GM21825 (cell line): ENCODE measurements at regions not wholly inside any gene's neighbourhood (a gene's known extent, or its start where the extent isn't known, plus 50 kb on each side); places are given as distances from the start of the nearest gene placed in this dataset.

Experiments used
- ATAC-seq: cut with Tn5 transposase; IDR thresholded peaks from one replicate; pipeline ENCODE4 v1.9.1; 2021; ENCODE audit warnings: mild to moderate bottlenecking, moderate library complexity; ENCODE audit not compliant: unreplicated experiment

- no peak for ATAC-seq
These were observed 335.8 kb upstream of the MKI67 start for GRCh38 chr10:128461991-128462390.

DNA sequence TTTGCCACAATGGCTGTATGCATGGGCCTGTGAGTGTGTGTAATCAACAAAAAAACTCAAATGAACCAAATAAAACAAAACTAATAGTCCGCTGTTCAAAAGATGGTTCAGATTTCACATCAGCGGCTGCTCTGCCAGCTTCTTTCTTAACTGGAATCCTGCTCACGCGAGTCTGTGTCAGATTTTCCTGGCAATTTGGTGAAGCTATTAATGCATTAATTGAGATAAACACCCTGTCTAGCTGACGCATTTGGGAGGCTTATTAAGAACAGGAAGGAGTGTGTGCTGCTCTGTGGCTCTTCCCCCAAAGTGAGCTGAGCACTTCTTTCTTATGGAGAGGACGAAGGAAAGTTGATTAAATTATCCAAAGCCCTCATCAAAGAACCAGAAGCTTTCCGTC lies 336.6 kb upstream of the MKI67 start:
- ATAC-seq: no peak

GRCh38 chr10:128463991-128464760 lies 338.0 kb upstream of the MKI67 start:
- ATAC-seq: no peak

GRCh38 chr10:128465697-128466096 lies 339.5 kb upstream of the MKI67 start:
- ATAC-seq: no peak

GRCh38 chr10:128466831-128467371 lies 340.7 kb upstream of the MKI67 start:
- ATAC-seq: no peak

DNA sequence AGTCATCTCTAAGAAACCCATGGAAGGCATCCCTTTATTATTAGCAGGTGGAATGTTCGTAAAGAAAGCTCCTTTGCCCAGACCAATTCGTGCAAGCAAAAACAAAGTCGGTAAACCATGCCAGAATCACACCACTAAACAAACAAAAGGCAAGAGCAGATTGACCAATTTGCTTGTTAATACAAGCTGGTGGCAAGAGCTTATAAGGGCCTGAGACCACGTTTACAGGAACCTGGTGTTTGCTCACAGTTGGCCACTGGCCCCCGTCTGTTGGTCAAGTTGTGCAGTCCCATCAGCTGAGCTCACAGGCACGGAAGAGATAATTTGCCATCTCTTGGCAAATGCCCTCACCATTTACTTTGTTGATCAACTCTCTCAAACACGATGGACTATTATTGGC lies 342.2 kb upstream of the MKI67 start:
- ATAC-seq: no peak

GRCh38 chr10:128469515-128469914 lies 343.3 kb upstream of the MKI67 start:
- no peak for ATAC-seq

DNA sequence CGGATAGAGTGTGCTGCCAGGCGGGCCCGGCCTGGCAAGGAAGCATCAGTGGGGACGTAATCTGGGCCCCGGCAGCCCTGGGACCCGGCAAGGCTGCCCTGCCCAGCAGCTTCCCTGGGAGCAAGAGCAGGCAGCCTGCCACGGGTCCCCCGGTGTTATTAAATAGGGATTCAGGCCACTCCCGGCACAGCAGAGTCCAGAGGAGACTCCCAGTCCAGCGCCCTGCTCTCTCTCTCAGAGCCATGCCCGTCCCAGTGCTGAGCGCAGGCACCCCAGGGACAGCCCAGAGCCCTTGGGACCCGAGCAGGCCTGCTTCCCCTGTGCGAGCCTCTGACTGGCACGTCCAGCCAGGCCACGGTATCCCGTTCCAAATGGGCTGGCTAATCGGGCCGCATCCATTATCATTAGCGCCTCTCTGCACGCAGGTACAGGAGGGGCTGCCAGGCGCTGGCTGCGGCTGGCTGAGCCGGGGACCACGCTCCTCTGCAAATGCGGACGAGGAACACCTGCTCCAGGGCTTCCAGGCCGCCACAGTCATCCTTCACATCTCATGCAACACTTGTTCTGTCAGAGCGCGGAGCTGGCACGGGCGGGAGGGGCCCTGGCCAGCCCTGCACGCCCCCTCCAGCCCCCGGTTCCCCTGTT lies 344.2 kb upstream of the MKI67 start:
- no peak for ATAC-seq

DNA sequence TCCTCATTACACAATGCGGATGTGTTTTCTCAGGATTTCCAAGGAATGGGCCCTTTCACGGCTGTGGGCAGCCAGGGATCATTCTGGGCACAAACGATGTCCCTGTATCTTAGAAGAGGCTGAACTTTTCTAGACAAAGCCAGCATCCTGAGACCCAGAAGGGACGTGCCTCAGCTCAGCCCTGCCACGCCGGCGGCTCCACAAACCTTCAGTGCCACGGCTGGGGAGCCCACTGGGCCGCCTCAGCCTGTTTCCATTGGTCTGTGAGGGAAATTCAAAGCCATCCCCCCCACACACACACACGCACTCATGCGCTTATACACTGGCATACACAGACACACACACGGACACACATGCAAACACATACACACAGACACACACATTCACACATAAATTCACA lies 344.9 kb upstream of the MKI67 start:
- ATAC-seq: no peak

DNA sequence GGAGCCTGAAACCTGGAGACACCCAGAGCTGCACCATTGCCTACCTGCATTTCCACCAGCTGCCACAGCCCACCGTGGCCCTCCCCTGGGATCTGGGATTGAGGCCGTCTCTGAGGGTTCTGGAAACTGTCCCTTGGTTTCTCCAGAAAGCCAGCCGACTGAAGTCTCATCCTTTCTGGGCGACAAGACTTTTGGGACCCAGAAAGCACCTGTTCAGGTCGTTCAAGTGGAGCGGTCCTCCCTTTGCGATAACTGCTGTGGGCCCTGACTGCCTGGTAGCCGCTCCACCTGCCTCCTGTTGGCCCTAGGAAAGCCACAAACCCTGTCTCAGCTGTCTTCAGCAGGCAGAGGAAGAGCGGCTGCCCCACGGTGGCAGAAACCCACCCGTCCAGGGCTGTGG lies 346.0 kb upstream of the MKI67 start:
- no peak for ATAC-seq

DNA sequence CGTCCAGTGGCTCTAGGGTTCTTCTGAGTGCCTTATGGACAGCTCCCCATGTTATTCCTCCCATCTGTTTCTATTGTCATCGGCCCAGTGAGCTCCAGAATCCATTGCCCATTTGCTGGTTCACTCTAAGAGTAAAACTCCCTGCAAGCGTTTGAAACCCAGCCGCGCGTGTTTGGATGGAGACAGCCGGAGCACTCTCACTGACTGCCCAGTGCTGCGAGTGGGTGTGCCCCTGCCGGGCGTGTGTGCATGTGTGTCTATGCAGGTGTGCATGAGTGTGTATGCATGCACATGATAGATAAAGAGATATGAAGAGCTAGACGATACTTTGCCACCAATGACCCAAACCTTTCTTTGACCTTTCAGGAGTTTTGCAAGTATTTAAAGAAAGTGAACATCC lies 347.2 kb upstream of the MKI67 start:
- ATAC-seq: no peak

DNA sequence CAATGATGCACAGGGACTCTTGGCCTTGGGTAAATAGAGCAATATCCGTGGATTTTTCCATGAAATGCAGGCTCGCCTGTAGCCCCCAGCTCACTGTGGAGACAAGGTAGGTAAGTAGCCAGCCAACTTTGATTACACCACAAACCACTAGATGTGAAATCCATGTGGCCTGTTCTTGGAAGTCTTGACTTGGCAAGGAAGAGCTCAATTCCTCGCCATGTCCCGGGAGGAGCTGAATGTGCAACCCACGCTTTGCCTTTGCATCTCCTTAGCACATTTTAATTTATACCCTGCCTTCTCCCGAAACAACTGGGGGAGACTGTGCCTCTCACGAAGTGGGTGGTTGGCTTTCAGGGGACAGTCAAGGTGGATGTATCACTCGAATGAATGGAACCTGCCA lies 347.7 kb upstream of the MKI67 start:
- ATAC-seq: no peak

GRCh38 chr10:128474571-128474970 lies 348.3 kb upstream of the MKI67 start:
- no peak for ATAC-seq

DNA sequence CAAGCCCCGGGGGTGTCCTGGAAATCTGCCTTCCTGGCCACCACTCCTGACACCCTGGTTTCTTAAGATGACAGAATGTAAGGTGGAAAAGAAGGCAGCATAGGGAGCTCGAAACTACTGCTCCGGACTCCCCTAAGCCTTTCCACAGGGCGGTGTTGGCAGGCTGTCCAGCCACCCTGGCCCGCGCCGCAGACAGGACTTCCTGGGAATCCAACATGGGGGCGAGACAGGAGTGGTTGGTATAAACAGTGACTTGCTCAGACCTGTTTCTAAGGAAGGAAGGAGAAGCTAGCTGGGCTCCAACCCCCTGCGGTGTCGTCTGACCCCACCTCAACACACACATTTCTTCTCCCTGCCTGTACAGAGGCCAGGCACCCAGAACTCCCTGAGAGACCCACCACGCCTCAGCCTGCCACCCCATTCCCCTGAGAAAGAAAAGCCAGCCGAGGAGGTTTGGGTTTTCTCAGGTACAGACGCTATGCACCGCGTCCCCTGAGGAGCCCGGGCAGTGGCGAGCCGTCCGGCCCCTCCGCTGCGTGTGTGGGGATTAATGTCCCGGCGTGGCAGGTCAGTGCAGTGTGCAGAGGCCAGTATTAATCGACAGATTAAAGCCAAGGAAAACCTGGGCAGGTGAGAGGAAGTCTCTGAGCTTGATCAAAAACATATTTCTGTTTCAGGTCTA lies 349.6 kb upstream of the MKI67 start:
- no peak for ATAC-seq

DNA sequence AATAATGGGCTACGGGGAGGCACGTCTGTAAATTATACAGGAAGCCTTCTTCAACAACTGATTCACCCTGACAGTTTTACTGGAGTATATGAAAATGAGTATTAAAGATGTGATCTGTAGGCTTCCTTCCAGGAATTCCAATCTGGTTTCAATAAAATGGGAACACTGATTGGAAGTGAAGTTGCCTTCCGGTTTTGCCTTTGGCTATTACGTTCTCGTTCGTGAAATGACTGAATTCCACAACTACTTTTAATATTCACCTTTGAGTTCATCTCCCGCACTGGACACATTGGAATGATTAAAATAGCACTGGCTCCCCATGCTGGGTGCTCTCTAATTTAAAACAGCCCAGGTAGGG lies 350.1 kb upstream of the MKI67 start:
- no peak for ATAC-seq

DNA sequence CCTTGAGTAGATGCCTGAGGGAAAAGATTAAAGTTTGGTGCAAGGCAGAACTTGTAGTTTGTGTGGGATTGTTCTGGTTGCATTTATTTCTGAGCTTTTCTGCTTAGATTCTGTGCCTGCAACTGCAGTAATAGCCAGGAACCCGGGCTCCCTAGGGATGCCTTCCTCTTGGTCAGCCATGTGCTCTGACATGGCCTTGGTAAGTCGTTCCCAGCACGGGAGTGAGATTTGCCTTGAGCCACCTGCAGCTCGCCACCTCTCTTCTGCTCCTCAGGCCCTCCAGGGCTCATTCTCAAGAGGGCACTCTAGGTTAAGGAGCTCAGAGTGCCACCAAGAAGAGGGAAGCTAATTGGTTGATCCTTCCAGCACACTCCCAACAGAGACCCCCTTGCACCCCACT lies 350.6 kb upstream of the MKI67 start:
- no peak for ATAC-seq

- ATAC-seq: no peak
These were observed 354.4 kb upstream of the MKI67 start for GRCh38 chr10:128480601-128481000.

GRCh38 chr10:128481152-128481840 lies 355.1 kb upstream of the MKI67 start:
- no peak for ATAC-seq

DNA sequence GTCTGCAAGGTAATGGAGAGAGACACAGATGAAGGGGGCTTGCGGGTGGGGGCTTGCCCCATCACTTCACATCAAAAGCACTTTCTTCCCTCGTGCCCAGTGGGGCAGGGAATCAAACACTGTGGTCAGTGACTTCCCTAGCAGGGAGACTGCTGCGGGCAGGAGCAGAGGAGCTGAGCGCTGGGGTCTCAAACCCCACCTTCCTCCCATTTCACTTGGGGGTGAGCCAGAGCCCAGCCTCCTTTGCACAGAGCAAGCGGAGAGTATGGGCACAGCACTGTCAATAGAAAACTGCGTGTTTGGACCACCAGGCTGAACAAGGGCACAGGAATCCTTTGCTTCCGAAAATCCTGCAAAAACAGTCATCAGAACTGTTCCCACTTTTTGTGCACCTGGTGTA lies 355.8 kb upstream of the MKI67 start:
- ATAC-seq: no peak

DNA sequence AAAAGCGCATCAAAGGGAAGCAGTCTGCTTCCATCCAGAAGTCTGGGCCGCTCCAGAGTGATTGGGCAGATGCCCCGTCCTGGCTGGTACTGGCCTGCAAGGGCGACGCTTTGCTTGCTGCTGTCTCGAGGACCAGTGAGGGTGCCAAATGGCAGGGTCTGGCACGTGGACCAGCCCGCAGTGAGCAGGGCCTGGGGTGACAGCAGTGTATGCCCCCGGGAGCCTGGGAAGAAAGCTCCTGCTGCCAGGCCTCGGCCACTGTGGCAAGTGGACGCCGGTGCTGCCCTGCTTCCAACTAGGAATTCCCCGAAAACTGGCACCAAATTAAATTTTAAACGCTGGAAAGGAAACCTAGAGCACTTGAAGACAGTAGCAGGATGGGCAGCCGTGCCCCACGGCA lies 357.0 kb upstream of the MKI67 start:
- ATAC-seq: no peak

GRCh38 chr10:128484041-128484440 lies 357.8 kb upstream of the MKI67 start:
- ATAC-seq: no peak
